HCT116 (cell line): ENCODE measurements at regions not wholly inside any gene's neighbourhood (a gene's known extent, or its start where the extent isn't known, plus 50 kb on each side); places are given as distances from the start of the nearest gene placed in this dataset.

Source experiments
- ATAC-seq: fragments of 200-7000 bp; cut with Tn5 transposase; 2 replicates; pipeline ENCODE4 v1.9.1; 2020; ENCODE audit warnings: mild to moderate bottlenecking, moderate library complexity
- BruUV-seq: library from RNA; stranded (reverse); fragments of 400-500 nt; replicated peaks from 2 replicates; lab custom pipeline; 2021; lab: Mats Ljungman, UMichigan
- CTCF ChIA-PET: fragments of 300-600 bp; sonication (Branson Sonifier 250); formaldehyde crosslinking; loops from one replicate; lab custom pipeline; 2021; ENCODE audit warnings: antibody characterized with exemption; lab: Charles Lee
- POLR2A ChIA-PET: fragments of 300-600, 350-600 bp; sonication (Branson Sonifier 250); formaldehyde crosslinking; loops from one replicate; lab custom pipeline; 2021; ENCODE audit warnings: antibody characterized with exemption; lab: Charles Lee
- RAD21 ChIA-PET, 2 experiments: fragments of 300-600 bp; sonication (Branson Sonifier 250); formaldehyde crosslinking; loops; one replicate each; lab custom pipeline; 2023; ENCODE audit warnings: low total read pairs in 2 of 2; ENCODE audit not compliant: uncharacterized antibody in 2 of 2, unreplicated experiment in 2 of 2, low non-redundant PET in 1 of 2; lab: Charles Lee
- DNase-seq: peaks from one replicate; pipeline ENCODE4 v3.0.0-alpha.2; 2010; ENCODE audit warnings: low read depth, low spot score
- H2AFZ ChIP-seq: fragments of 200-600 bp; shearing (Covaris generic), sonication (generic); 2 replicates; pipeline ENCODE4 v1.6.1; 2017; ENCODE audit warnings: low read depth, mixed run types, mixed read lengths, antibody characterized with exemption, low read length; ENCODE audit not compliant: poor library complexity, severe bottlenecking
- H3K27ac ChIP-seq: 2 replicates; pipeline ENCODE4 v1.5.1; 2012; ENCODE audit warnings: low read depth, low read length
- H3K27me3 ChIP-seq: fragments of 200-600 bp; sonication (generic); 2 replicates; pipeline ENCODE4 v1.6.1; 2016; ENCODE audit warnings: mixed run types, low read length, mixed read lengths; ENCODE audit not compliant: insufficient read depth
- H3K36me3 ChIP-seq, 2 experiments: fragments of 200-500 bp in 1 of 2; fragments of 200-600 bp in 1 of 2; sonication (Bioruptor generic) in 1 of 2; sonication (generic) in 1 of 2; 2 replicates each; pipeline versions ENCODE4 v1.5.1 to v1.6.1; 2014 to 2016; ENCODE audit warnings: low read length in 2 of 2, inconsistent platforms in 1 of 2, mixed read lengths in 1 of 2, mixed run types in 1 of 2; ENCODE audit not compliant: insufficient read depth in 2 of 2, control insufficient read depth in 1 of 2
- H3K4me1 ChIP-seq, 2 experiments: fragments of 200-600 bp in 1 of 2; sonication (generic) in 1 of 2; 2 replicates each; pipeline versions ENCODE4 v1.5.1 to v1.6.1; 2012 to 2017; ENCODE audit warnings: low read length in 2 of 2, inconsistent platforms in 1 of 2, mild to moderate bottlenecking in 1 of 2, mixed read lengths in 1 of 2, mixed run types in 1 of 2, moderate library complexity in 1 of 2; ENCODE audit not compliant: insufficient read depth in 2 of 2, control insufficient read depth in 1 of 2
- H3K4me2 ChIP-seq: fragments of 200-600 bp; sonication (generic); 2 replicates; pipeline ENCODE4 v1.6.1; 2017; ENCODE audit warnings: mixed run types, low read length, mixed read lengths
- H3K4me3 ChIP-seq, 2 experiments: fragments of 200-600 bp in 1 of 2; sonication (generic) in 1 of 2; replicated peaks in 1 of 2; 2 replicates each; pipeline ENCODE4 v1.5.1; 2011 to 2016; ENCODE audit warnings: low read length in 2 of 2, control low read depth in 1 of 2, low read depth in 1 of 2, mild to moderate bottlenecking in 1 of 2, mixed read lengths in 1 of 2, mixed run types in 1 of 2
- H3K79me2 ChIP-seq: fragments of 200-600 bp; sonication (generic); 2 replicates; pipeline ENCODE4 v1.6.1; 2017; ENCODE audit warnings: mild to moderate bottlenecking, mixed run types, low read length, moderate library complexity, mixed read lengths; ENCODE audit not compliant: insufficient read depth
- H3K9ac ChIP-seq: fragments of 200-600 bp; sonication (generic); 2 replicates; pipeline ENCODE4 v1.6.1; 2016; ENCODE audit warnings: low read length, mixed read lengths
- H3K9me2 ChIP-seq: fragments of 200-600 bp; sonication (generic), shearing (Covaris generic); 2 replicates; pipeline ENCODE4 v1.6.1; 2017; ENCODE audit warnings: mixed run types, mild to moderate bottlenecking, moderate library complexity; ENCODE audit not compliant: insufficient read depth
- H3K9me3 ChIP-seq, 2 experiments: fragments of 200-500 bp in 1 of 2; fragments of 200-600 bp in 1 of 2; sonication (Bioruptor generic) in 1 of 2; sonication (generic) in 1 of 2; 2 replicates each; pipeline ENCODE4 v1.6.1; 2014 to 2017; ENCODE audit warnings: low read length in 2 of 2, mixed read lengths in 2 of 2, inconsistent platforms in 1 of 2, low read depth in 1 of 2, mild to moderate bottlenecking in 1 of 2, mixed run types in 1 of 2, moderate library complexity in 1 of 2; ENCODE audit not compliant: control insufficient read depth in 1 of 2, insufficient read depth in 1 of 2
- H4K20me1 ChIP-seq: fragments of 200-600 bp; sonication (generic), shearing (Covaris generic); 2 replicates; pipeline ENCODE4 v1.6.1; 2017; ENCODE audit warnings: mixed run types, mild to moderate bottlenecking, moderate library complexity; ENCODE audit not compliant: insufficient read depth
- FOSL1 ChIP-seq: IDR thresholded peaks from 2 replicates; pipeline ENCODE4 v1.6.1; 2012; ENCODE audit warnings: low read depth
- MAX ChIP-seq: IDR thresholded peaks from 2 replicates; pipeline ENCODE4 v1.6.1; 2012
- POLR2AphosphoS5 ChIP-seq: IDR thresholded peaks from 2 replicates; pipeline ENCODE4 v1.6.1; 2011; ENCODE audit warnings: mild to moderate bottlenecking, low read depth, low read length, moderate library complexity
- TCF7L2 ChIP-seq: IDR thresholded peaks from 2 replicates; pipeline ENCODE4 v1.7.0; 2011; ENCODE audit warnings: borderline replicate concordance, inconsistent platforms; ENCODE audit not compliant: insufficient read depth, insufficient read length; ENCODE audit errors: extremely low read depth
- ZFX ChIP-seq: fragments of 450-650 bp; IDR thresholded peaks from 2 replicates; pipeline ENCODE4 v1.6.1; 2017
- intact Hi-C: fragments of 100-400 bp; cut with micrococcal nuclease; formaldehyde crosslinking; loops from 2 replicates; pipeline ENCODE4 v1.10.0; 2022
- TF ChIP-seq, protein P1 (sequence below): IDR thresholded peaks from 2 replicates; pipeline ENCODE4 v1.6.1; 2012
- TF ChIP-seq, protein P2 (sequence below): IDR thresholded peaks from 2 replicates; pipeline ENCODE4 v1.6.1; 2012; ENCODE audit warnings: low read depth

DNA sequence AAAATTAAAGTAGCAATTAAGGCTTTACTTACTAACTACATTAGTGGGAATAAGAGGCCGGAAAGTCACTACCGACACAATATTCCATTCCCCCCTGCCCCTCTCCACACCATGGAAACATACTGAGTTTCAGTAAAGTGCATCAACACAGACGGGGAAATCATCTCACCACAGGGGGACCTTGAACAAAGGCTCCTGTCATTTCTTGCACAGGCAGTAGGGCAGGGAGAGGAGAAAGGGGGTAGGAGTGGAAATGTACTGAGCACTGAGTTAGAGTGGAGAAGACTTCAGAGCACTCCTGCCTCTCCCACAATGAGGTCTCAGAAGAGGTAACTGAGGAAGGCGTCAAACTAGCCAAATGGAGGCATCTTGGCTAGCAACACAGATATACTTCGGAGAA is 1426.9 kb upstream of the EYS start:
- BruUV-seq: no TSS peak
- CTCF ChIA-PET: no interaction called here

More for the DNA sequence above, 1426.9 kb upstream of the EYS start:
- ChIA-PET POLR2A (no interaction called here), RAD21 (no interaction called here)
- H3K79me2 ChIP-seq: no peaks in the 10 kb centered on the region
- no peaks in the 10 kb centered on the region for H3K27me3 ChIP-seq
- H3K27ac ChIP-seq: no peak overlapping the region
- intact Hi-C loops: no loop called here
- H3K9ac ChIP-seq: no peak overlapping the region
- no peaks in the 10 kb centered on the region for H3K36me3 ChIP-seq
- no peaks in the 10 kb centered on the region for H4K20me1 ChIP-seq
- TF ChIP-seq MAX (no peak), TCF7L2 (no peak), POLR2AphosphoS5 (no peak), FOSL1 (no peak), ZFX (no peak)
- TF ChIP-seq, protein P1, sequence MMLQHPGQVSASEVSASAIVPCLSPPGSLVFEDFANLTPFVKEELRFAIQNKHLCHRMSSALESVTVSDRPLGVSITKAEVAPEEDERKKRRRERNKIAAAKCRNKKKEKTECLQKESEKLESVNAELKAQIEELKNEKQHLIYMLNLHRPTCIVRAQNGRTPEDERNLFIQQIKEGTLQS: no peak
- TF ChIP-seq, protein P2, sequence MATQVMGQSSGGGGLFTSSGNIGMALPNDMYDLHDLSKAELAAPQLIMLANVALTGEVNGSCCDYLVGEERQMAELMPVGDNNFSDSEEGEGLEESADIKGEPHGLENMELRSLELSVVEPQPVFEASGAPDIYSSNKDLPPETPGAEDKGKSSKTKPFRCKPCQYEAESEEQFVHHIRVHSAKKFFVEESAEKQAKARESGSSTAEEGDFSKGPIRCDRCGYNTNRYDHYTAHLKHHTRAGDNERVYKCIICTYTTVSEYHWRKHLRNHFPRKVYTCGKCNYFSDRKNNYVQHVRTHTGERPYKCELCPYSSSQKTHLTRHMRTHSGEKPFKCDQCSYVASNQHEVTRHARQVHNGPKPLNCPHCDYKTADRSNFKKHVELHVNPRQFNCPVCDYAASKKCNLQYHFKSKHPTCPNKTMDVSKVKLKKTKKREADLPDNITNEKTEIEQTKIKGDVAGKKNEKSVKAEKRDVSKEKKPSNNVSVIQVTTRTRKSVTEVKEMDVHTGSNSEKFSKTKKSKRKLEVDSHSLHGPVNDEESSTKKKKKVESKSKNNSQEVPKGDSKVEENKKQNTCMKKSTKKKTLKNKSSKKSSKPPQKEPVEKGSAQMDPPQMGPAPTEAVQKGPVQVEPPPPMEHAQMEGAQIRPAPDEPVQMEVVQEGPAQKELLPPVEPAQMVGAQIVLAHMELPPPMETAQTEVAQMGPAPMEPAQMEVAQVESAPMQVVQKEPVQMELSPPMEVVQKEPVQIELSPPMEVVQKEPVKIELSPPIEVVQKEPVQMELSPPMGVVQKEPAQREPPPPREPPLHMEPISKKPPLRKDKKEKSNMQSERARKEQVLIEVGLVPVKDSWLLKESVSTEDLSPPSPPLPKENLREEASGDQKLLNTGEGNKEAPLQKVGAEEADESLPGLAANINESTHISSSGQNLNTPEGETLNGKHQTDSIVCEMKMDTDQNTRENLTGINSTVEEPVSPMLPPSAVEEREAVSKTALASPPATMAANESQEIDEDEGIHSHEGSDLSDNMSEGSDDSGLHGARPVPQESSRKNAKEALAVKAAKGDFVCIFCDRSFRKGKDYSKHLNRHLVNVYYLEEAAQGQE: no peak
- no peak overlapping the region for H3K4me2 ChIP-seq
- H3K4me3 ChIP-seq: no peak overlapping the region
- ATAC-seq: no peak
- H3K9me2 ChIP-seq: no peaks in the 10 kb centered on the region
- H2AFZ ChIP-seq: no peak overlapping the region
- peaks cover 14 to 19% of the 10 kb centered on the region in 2 experiments; a peak in 2 of 4 replicates for H3K9me3 ChIP-seq
- no peaks in the 10 kb centered on the region for H3K4me1 ChIP-seq
- DNase-seq: no peak
